ENCODE measurements at regions not wholly inside any gene's neighbourhood (a gene's known extent, or its start where the extent isn't known, plus 50 kb on each side); places are given as distances from the start of the nearest gene placed in this dataset.
A peak's percentile ranks its signal among the peaks of the same experiment; 100 is the strongest.

DNA sequence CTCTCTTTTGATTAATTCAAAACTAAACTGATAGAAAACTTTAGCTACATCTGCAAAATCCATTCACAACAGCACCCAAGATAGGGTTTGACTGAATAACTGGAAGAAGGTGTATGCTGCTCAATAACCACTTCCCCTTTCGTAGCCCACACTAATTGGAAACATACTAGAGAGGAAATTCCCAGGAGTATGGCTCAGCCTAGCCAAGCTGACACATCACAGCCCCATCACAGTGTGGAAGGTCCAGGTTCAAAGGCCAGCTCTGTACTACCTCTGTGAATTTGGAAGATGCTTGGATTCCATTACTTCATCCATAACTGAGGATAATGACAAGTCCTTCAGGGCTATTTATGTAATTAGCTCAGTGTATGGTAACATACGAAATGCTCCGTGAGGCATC, 185.4 kb downstream of the FBXO15 start:
- DNase-seq (ENCODE audit: low spot score) = no peak

DNA sequence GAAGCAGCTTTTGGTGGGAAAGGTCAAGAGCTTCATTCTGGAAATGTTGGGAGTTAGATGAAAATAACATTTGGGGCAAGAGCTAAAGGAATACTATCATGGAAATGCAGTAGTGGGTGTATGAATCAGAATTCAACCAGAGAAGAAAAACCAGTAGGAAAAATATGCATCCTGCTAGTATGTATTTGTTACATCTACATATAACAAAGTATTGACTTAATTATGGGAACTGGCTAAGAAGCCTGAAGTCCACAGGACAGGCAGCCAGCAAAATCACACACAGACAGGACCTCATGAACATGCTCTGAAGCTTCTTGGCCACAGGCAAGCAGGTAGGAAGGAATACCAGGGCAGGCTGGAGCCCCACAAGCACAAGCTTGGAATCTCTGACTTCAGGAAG, 185.8 kb downstream of the FBXO15 start:
- no peak for DNase-seq (ENCODE audit: low spot score)

DNA sequence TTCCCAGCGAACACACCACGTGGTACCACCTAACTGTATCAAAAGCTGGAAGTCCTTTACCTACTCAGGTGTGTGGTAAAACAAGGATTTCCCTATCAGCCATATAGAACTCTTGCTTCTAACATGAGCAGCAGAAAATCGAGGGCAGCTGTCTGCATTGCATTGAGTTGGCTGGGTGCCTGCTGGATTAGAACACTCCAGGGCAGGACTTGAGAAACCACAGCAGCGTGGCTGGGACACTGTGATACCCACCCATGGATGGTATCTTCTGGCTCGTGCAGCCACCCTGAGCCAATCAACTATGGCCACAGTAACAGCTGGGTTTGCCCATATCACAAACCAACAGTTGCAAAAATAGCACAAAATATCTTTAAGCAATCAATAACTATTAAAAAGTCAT, 188.3 kb downstream of the FBXO15 start:
- DNase-seq (ENCODE audit: low spot score) = no peak

DNA sequence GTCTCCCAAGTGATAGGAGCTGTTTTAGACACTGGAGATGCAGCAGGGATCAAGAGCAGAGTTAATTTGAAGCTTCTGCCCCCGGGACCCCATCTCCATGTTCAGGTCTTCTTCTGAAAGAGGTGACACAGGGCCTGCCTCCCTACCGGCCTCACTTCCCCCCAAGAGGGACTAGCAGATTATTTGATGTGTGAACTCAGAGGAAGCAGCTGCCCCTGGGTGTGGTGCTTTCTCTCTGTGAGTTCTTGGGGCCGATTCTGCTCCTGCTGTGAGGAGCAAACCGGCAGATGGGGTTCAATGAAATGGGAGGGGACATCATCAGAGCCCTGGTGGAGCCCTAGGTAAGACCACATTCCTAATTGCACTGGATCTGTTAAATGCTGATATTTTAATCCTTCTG, 193.4 kb downstream of the FBXO15 start:
- no peak for DNase-seq (ENCODE audit: low spot score)

DNA sequence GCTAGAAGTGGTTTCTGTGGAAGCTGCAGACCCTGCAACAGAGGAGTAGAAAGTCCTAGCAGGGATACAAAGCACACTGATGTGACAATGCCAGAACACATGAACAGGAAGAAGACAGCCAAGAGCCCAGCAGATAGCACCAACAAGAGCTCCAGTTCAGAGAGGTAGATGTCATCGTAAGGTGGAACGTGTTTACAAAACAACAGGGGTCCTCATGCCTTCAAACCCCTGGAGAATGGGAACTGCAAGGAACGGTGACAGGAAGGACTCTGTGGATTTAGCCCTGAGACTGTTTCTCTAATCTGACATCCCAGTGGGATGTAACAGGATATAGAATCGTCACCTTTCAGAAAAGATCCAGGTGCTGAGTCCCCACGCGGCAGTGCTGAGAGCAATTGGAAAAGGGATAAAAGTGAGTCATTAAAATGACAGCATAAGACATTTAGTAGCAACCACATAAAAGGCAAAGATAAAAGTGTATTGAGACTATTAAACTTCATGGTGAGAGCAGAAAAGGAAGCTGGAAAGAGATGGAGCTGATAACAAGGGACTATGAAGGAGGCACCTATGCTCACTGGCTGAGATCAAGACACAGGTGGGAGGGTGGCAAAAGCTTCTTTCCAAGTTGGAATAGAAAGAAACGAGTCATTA, 195.2 kb downstream of the FBXO15 start:
- DNase-seq (ENCODE audit: low spot score) = peak; percentile 64

DNA sequence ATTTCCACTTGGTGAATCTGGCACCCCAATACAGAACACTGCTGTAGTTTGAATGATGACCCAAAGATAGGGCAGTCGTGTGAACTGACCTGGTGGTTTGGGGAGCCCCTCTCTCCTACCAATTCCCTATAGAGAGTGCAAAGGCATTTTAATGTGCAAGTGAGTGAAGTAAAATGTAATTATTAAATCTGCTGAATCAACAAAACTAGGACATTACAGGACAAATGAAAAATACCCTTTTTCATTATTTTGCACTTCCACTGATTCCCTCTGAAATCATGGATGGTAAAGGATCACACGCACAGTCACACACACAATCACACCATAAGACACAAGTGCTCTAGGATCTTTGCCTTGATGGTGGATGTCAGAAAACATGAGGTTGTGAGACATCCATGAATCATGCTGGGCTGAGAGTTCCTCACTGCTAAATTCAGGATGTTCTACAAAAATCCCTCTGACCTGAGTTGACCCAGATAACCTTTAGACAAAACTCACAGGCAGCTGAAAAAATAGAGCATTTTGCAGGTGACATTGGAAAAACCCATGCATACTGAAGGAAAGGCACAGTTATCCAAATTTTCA, 197.4 kb downstream of the FBXO15 start:
- no peak for DNase-seq (ENCODE audit: low spot score)

DNA sequence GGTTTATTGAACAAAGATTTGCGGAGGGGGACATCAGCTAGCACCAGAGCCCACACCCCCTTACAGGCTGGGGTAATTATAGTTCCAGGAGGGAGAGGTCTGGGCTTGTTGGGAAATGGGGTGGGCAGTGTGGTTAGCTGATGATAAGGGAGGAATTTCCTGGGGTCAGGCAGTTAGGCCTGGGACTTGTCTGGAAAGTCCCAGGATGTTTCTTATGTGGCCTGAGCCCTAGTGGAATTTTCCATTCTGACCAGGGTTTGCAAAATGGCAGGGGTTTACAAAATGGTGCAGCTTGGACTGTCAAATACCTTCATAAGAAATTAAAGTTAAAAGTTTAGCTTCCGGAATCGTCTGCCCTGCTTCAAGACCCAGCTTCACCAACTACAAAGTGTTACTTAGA, 199.1 kb downstream of the FBXO15 start:
- DNase-seq (ENCODE audit: low spot score) = no peak

DNA sequence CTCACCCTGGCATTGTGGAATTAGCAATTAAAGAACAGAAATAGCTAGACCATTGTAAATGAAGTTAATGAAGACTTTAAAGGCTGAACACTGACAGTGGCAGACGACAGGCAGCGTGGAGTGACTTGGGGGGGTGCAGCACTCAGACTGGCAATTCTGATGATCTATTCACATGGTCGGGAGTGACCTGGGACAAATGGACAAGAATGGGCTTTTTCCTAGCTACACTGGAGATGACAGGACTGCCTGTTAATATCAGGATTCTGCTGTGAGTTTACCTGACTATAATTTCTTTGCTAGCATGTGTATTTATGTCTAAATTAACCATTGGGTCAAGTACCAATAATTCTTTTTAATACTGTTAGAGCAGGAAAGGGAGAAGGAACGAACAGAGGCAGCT, 199.6 kb downstream of the FBXO15 start:
- DNase-seq (ENCODE audit: low spot score) = no peak

DNA sequence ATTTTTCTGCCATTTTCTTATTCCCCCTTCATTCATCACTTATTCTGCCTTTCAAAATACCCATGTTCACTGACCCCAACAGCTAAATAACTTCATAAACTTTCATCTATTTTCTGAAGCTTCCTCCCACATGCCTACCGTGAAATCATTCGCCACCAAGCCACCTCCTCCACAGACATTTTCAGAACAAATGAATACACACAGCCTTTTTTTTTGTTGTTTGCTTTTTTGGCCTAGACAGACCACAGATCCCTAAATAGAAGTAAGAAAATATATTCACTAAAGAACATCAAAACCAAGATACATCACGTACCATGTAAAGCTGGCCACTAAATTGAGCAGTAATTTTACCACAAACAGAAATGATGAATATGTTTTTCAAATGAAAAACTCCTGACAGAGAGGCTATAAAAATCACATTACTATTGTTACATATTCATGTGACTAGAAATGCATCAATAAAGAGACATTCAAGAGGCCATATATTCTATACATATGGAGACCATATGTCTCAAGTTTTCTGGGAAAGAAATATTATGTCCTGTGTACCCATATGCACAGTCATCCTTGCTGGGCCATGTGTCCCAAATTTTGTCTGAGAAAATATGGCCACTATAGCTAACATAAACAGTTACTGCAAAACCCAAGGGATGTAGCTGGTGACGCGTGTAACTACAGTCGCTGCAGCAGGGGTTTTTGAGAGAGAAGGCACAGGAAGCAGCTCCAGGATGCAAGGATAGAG, 200.3 kb downstream of the FBXO15 start:
- DNase-seq (ENCODE audit: low spot score) = no peak

DNA sequence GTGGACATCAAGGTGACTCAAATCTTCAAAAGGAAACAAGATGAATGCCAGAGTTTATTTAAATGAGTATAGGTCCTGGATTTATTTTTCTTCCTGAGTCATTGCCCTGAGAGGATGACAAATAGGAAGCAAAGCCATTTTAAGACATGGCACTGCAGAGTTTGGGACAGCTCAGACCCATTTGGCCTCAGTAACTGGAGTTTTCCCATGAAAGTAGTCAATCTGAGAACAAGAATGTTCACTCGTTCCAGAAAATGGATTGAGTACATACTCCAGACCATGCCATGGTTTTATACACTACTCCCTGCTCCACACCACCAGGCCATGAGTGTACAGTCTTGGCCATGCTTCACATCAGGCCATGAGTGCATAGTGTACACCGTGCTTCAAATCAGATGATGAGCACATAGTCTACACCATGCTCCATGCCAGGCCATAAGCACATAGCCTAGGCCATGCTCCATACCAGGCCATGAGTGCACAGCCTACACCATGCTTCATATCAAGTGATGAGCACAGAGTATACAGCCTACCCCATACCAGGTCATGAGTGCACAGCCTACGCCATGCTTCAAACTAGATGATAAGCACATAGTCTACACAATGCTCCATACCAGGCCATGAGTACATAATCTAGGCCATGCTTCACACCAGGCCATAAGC, 202.4 kb downstream of the FBXO15 start:
- no peak for DNase-seq (ENCODE audit: low spot score)

DNA sequence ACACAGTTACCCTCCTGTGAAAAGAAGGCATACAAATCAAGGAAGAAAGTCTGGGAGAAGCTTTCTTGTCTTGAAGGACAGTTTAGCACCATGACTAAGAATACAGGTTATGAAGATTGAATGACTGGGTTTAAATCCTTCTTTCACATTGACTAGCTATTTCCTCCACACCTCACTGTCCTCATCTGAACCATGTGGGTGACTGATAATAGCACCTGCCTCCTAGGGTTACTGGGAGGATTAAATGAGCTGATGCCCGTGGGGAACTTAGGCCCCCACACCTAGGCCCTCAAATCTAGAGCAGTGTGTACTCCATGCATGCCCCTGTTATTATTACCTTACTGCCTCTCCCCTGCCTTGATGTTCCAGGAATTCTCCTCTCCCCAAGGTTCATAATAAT, 202.9 kb downstream of the FBXO15 start:
- no peak for DNase-seq (ENCODE audit: low spot score)

DNA sequence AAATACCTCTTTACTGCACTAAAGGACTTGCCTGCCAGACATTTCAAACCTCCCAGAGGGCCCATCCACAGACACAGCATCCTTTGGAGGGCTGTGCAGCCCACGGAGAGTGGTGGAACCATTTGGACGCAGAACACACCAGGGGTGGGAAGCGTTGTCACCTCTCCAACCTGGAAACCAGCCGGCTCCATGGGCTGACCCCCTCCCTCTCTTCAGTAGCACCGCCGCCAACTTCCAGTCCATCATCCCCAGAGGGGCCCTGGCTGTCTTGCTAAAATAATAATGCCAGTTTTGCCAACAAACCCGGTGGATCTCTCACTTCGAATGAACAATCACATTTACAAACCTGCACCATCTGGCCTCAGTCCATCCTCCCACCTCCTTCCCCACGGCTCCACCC, 203.9 kb downstream of the FBXO15 start:
- no peak for DNase-seq (ENCODE audit: low spot score)

DNA sequence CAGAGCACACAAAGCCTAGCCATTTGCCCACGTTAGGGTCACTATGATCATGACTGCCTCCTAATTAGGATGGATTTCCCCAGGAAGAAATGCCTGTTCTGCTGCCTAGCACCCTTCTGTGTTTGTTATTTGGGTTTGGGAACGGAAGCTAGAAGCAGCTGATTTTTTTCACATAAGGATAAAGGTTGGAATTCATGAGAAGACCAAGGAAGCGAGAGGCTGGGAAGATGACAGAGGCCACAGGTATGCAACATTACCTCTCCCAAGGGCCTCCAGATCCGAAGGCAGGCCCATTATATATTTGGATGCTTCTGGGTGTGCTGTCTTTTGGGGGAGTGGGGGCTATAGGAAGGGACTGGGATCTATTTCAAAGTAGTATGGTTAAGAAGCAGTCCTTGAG, 204.7 kb downstream of the FBXO15 start:
- no peak for DNase-seq (ENCODE audit: low spot score)

DNA sequence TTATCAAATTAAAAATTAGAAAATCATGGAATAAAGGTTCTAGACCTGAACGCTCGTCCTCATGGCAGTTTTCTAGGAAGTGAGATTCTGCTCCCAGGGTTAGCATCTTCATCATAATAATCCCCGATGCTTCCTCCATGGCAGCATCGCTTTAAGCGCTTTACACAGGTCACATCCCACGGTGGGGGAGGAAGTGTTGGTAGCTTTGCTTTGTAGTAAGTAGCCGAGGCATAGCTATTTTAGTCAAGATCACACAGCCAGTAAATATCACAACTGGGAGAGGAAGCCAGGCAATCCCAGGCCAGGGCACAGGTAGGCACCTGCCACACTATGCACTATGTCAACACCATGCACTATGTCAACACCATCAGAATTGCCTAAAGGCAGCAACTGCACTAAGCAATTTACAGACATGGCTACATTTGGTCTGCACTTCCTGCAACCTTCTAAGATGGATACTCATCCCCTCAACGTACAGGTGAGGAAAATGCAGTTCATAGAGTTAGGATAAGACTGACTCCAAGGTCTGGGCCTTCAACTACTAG, 205.5 kb downstream of the FBXO15 start:
- no peak for DNase-seq (ENCODE audit: low spot score)

DNA sequence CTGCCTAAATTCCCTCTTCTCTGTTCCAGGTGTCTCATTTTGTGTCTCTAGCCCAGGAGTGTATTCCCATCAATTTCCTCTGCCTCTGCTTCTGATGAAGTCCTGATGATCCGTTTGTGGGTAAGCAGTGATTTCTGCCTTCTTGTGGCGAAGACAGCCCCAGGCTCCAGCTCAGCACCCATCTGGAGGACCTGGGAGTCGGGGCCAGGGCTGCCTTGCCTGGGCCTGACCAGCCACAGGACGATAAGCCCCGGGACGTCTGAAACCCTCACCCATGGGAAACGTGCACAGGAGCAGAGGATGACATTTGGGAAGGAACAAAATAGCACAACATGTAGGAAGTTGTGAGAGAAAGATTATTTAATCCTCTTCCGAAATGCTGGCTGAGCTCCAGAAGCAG, 206.9 kb downstream of the FBXO15 start:
- no peak for DNase-seq (ENCODE audit: low spot score)

DNA sequence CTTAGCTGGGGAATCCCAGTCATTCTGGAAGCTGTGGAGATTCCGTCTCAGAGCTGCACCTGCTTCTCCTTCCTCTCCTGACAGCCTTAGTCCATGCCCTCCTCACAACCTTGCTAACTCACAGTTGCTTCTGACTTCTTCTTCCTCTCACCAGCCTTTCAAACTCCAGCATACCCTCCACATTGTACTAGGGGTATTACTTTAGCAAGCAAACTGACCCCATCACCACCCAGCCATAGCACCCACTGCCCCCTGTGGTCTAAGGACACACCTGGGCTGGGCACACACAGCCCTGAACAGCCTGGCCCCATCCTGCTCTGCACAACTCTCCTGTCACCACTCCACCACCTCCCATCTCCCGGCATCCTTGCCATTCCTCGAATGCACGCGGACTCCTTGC, 208.2 kb downstream of the FBXO15 start:
- no peak for DNase-seq (ENCODE audit: low spot score)

DNA sequence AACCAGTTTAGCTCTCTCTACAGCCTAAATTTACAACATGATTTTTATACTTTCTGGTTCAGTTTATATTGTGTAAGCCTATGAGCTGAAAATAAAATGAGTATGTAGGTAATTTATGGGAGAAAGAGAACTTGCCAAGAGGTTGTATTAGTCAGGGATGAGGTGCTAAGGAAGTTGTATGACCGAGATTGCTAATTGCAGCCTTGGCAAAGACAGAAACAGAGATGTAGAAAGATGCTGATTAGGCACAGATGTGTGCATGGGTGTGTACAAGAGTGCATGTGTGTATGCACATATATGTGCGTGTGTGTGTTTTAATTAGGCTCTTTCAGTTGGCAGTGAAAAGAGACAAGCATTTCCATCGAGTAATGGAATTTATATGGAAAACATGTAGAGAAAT, 213.9 kb downstream of the FBXO15 start:
- DNase-seq (ENCODE audit: low spot score) = no peak

DNA sequence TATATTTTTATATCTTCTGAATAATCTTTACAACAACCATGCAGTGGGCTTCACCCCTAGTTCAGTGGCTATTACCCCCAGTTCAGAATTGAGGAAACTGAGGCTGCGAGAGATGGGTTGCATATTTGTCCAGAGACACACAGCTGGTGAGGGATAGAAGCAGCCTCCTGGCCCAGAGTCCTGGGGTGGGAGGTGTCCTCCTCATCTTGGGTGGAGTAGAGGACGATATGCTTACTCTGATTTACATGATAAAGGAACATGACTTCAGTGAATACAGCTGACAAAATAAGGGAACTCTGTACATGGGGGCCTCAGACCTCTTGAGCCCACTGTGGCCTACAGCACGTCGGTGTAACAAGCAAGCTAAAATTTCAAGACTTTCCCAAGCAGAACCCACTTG, 214.7 kb downstream of the FBXO15 start:
- DNase-seq (ENCODE audit: low spot score) = no peak

DNA sequence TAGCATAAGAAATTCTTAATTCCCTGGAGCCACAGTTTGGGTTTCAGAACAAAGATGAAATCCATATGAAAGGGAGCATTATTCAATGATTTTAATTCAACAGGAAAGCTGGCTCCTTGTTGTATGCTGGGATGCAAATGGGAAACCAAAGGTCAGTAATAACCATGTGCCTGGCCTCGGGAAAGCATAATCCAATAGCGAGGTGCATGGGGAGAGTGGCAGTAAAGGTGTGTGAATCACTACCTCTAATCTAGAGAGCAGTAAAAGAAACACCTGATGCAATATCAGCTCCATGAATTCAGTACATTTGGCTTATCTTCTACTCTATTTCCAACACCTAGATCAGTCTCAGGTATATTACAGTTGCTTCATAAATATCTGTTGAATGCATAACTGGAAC, 220.1 kb downstream of the FBXO15 start:
- DNase-seq (ENCODE audit: low spot score) = no peak

DNA sequence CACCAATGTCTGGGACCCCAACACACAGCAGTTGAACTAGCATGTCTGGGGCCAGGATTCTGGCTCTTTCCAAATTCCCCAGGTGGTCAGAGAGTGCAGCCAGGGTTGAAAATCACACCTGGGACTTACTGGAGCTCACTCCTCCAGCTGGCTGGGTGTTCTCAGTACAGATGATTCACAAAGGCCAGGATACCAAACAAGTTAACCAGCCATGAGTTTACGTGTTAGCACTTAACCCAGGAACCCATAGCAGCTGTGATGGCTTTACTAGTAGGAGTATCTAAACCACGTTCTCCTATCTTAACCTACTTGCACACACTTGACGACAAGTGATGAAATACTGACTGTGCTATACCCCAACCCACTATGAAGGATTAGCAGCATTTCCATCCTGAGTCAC, 222.8 kb downstream of the FBXO15 start:
- no peak for DNase-seq (ENCODE audit: low spot score)

DNA sequence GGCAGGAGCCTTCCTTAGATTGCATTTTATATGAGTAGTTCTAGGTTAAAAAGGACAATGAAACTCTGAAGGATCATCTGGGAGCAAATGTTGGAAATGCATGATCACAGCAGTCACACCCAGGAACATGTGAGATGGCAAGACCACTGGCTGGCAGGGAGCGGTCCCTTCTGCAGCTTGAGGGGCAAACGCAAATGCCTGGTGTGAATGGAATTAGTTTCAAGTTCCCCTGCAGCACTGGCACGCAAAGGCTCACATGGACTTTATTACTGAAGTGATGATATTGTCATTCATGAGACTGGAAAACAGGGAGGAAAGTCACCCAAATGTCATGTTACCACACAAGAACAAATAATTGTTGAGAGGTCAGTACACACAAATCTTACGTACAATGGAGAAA, 223.3 kb downstream of the FBXO15 start:
- DNase-seq (ENCODE audit: low spot score) = no peak

DNA sequence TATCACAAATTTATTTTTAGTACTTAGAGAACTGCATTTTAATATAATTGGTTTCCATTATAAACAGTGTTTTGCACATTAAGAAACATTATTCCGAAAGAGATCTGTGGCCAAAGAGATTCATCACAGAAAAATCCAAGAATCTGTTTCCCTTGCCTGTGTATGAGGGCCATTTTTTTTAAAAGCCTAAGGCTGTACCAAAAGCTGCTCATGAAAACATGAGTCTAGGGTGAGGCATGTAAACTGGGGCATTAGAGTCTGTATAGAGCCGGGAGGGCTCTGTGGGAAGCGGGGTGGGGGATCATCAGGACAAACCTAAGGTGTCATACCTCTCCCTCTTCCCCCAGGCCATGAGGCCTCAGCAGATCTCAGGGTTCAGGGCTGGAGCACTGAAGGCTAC, 223.8 kb downstream of the FBXO15 start:
- DNase-seq (ENCODE audit: low spot score) = no peak

DNA sequence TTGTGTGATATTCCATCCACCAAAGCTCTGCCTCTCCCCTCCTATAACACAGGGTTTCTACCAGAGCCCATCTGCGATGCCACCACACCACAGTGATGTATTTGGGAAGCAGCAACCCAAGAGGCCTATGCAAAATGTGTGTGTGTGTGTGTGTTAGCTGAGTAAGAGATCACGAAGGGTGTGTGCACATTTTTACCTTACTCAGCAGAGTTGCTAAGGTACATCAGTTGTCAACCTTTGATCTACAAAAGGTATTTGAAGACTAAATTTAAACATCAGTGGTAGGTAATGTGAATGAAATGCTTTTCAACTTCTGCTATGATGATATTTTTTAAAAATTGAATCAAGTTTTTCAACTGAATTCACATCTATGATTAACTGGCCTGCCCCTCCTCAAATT, 227.6 kb downstream of the FBXO15 start:
- no peak for DNase-seq (ENCODE audit: low spot score)
